ENCODE measurements at regions not wholly inside any gene's neighbourhood (a gene's known extent, or its start where the extent isn't known, plus 50 kb on each side); places are given as distances from the start of the nearest gene placed in this dataset.

- Histone ChIP-seq H3K4me2 (no peak overlapping the region), H3K36me3 (replicated peaks; ENCODE audit: insufficient read depth, low read depth) (no peaks in the 10 kb centered on the region), H3K79me2 (no peaks in the 10 kb centered on the region), H3K27ac (peak overlapping the region; percentile 93), H4K20me1 (ENCODE audit: insufficient read depth, poor library complexity, severe bottlenecking) (no peaks in the 10 kb centered on the region), H3K9me3 (ENCODE audit: low read depth) (peaks cover 4% of the 10 kb centered on the region), H3K4me1 (ENCODE audit: insufficient read depth) (peaks cover 22% of the 10 kb centered on the region), H3K27me3 (no peaks in the 10 kb centered on the region), H2AFZ (no peak overlapping the region), H3K9me2 (replicated peaks; ENCODE audit: insufficient read depth) (no peaks in the 10 kb centered on the region), H3K4me3 (no peak overlapping the region)
- no peak for TF ChIP-seq EZH2 (IDR thresholded peaks at IDR 0.05; ENCODE audit: borderline replicate concordance)
- TF ChIP-seq CTCF (IDR thresholded peaks at IDR 0.05; ENCODE audit: poor library complexity): no peak
- TF ChIP-seq EZH2phosphoT487 (IDR thresholded peaks at IDR 0.05; ENCODE audit: low read depth, severe bottlenecking, unreplicated experiment): no peak
- 0% methylated on average over 1 of the region's 1 CpG for WGBS (ENCODE audit: low lambda C conversion rate, missing lambda C conversion rate)
- DNase-seq (ENCODE audit: low spot score): no peak
Observed at GRCh38 chr5:108529381-108529780, 147.5 kb upstream of the FBXL17 start.

GRCh38 chr5:108528655-108529054 lies 146.8 kb upstream of the FBXL17 start:
- Histone ChIP-seq H3K9me2 (replicated peaks; ENCODE audit: insufficient read depth) (no peaks in the 10 kb centered on the region), H3K79me2 (no peaks in the 10 kb centered on the region), H3K36me3 (replicated peaks; ENCODE audit: insufficient read depth, low read depth) (no peaks in the 10 kb centered on the region), H4K20me1 (ENCODE audit: insufficient read depth, poor library complexity, severe bottlenecking) (no peaks in the 10 kb centered on the region), H3K27me3 (no peaks in the 10 kb centered on the region), H3K4me1 (ENCODE audit: insufficient read depth) (peaks cover 29% of the 10 kb centered on the region), H3K9me3 (ENCODE audit: low read depth) (peaks cover 4% of the 10 kb centered on the region), H3K4me3 (no peak overlapping the region), H3K4me2 (no peak overlapping the region), H2AFZ (no peak overlapping the region), H3K27ac (no peak overlapping the region)
- TF ChIP-seq EZH2 (IDR thresholded peaks at IDR 0.05; ENCODE audit: borderline replicate concordance) (no peak), CTCF (IDR thresholded peaks at IDR 0.05; ENCODE audit: poor library complexity) (no peak), EZH2phosphoT487 (IDR thresholded peaks at IDR 0.05; ENCODE audit: low read depth, severe bottlenecking, unreplicated experiment) (no peak)
- WGBS (ENCODE audit: low lambda C conversion rate, missing lambda C conversion rate): 67% methylated on average over 1 of the region's 1 CpG
- no peak for DNase-seq (ENCODE audit: low spot score)

GRCh38 chr5:108524564-108524963 lies 142.7 kb upstream of the FBXL17 start:
- Histone ChIP-seq H3K4me1 (ENCODE audit: insufficient read depth) (peaks cover 12% of the 10 kb centered on the region), H2AFZ (no peak overlapping the region), H3K4me3 (no peak overlapping the region), H3K9me3 (ENCODE audit: low read depth) (peaks cover under 1% of the 10 kb centered on the region), H3K27ac (no peak overlapping the region), H3K27me3 (no peaks in the 10 kb centered on the region), H3K4me2 (no peak overlapping the region), H3K79me2 (no peaks in the 10 kb centered on the region), H4K20me1 (ENCODE audit: insufficient read depth, poor library complexity, severe bottlenecking) (no peaks in the 10 kb centered on the region), H3K9me2 (replicated peaks; ENCODE audit: insufficient read depth) (no peaks in the 10 kb centered on the region), H3K36me3 (replicated peaks; ENCODE audit: insufficient read depth, low read depth) (no peaks in the 10 kb centered on the region)
- TF ChIP-seq EZH2 (IDR thresholded peaks at IDR 0.05; ENCODE audit: borderline replicate concordance) (no peak), EZH2phosphoT487 (IDR thresholded peaks at IDR 0.05; ENCODE audit: low read depth, severe bottlenecking, unreplicated experiment) (no peak), CTCF (IDR thresholded peaks at IDR 0.05; ENCODE audit: poor library complexity) (no peak)
- no peak for DNase-seq (ENCODE audit: low spot score)

DNA sequence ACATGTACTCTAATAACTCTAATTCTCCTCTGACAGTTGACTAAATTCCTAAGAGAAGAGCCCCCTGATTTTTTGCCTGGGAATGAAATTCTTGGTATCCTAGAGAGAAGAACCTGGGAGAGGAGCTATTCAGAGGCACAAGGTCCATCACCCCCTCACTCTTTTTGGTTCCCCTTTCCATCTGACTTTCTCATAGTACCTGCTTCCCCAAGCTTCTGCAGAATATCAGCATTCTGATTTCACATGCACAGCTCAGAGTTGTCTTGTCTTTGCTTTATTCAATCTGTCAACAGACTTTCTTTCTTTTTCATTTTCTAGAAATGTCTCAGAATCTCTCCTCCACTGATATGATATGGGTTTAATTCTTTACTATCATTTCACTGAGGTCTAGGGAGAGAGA lies 141.5 kb upstream of the FBXL17 start:
- DNase-seq (ENCODE audit: low spot score): no peak
- H2AFZ ChIP-seq: no peak overlapping the region
- no peaks in the 10 kb centered on the region for H3K9me3 ChIP-seq (ENCODE audit: low read depth)
- no peaks in the 10 kb centered on the region for H4K20me1 ChIP-seq (ENCODE audit: insufficient read depth, poor library complexity, severe bottlenecking)
- no peaks in the 10 kb centered on the region for H3K36me3 ChIP-seq (replicated peaks; ENCODE audit: insufficient read depth, low read depth)
- no peak overlapping the region for H3K4me2 ChIP-seq
- H3K79me2 ChIP-seq: no peaks in the 10 kb centered on the region
- TF ChIP-seq EZH2 (IDR thresholded peaks at IDR 0.05; ENCODE audit: borderline replicate concordance): no peak
- TF ChIP-seq EZH2phosphoT487 (IDR thresholded peaks at IDR 0.05; ENCODE audit: low read depth, severe bottlenecking, unreplicated experiment): no peak
- no peak for TF ChIP-seq CTCF (IDR thresholded peaks at IDR 0.05; ENCODE audit: poor library complexity)
- H3K4me1 ChIP-seq (ENCODE audit: insufficient read depth): peaks cover 12% of the 10 kb centered on the region
- no peak overlapping the region for H3K4me3 ChIP-seq
- H3K9me2 ChIP-seq (replicated peaks; ENCODE audit: insufficient read depth): no peaks in the 10 kb centered on the region
- H3K27me3 ChIP-seq: no peaks in the 10 kb centered on the region
- no peak overlapping the region for H3K27ac ChIP-seq
